Gastrocnemius medialis (tissue), 4 donors: ENCODE measurements at regions not wholly inside any gene's neighbourhood (a gene's known extent, or its start where the extent isn't known, plus 50 kb on each side); places are given as distances from the start of the nearest gene placed in this dataset.

Experiments used
- ATAC-seq, 2 donors: fragments of 150-250 bp; one replicate each; pipeline ENCODE4 v1.9.1; 2016
- DNase-seq, 2 donors: peaks; one replicate each; pipeline ENCODE4 v3.0.0-alpha.2; 2019
- H3K27ac ChIP-seq, 4 donors: fragments of 200-600 bp; sonication (generic); 1 replicate in 1 of 4; 2 replicates in 3 of 4; pipeline ENCODE4 v1.5.1; 2016 to 2018; ENCODE audit warnings: mild to moderate bottlenecking in 2 of 4, moderate library complexity in 1 of 4
- H3K27me3 ChIP-seq, 3 donors: fragments of 200-600 bp; sonication (generic) in 2 of 3; 1 replicate in 1 of 3; 2 replicates in 2 of 3; pipeline versions ENCODE4 v1.5.1 to v1.6.0; 2016 to 2019; ENCODE audit warnings: mild to moderate bottlenecking in 1 of 3, moderate library complexity in 1 of 3
- H3K36me3 ChIP-seq, 2 donors: fragments of 200-600 bp; sonication (generic) in 1 of 2; one replicate each; pipeline ENCODE4 v1.5.1; 2017 to 2018
- H3K4me1 ChIP-seq, 2 donors: fragments of 200-600 bp; sonication (generic) in 1 of 2; one replicate each; pipeline ENCODE4 v1.5.1; 2016 to 2017; ENCODE audit warnings: mild to moderate bottlenecking in 2 of 2
- H3K4me3 ChIP-seq, 4 donors: fragments of 200-600 bp; sonication (generic) in 3 of 4; 1 replicate in 1 of 4; 2 replicates in 3 of 4; pipeline ENCODE4 v1.5.1; 2016 to 2019; ENCODE audit warnings: mild to moderate bottlenecking in 2 of 4
- H3K9me3 ChIP-seq, 3 donors: fragments of 200-600 bp; sonication (generic) in 2 of 3; 1 replicate in 1 of 3; 2 replicates in 2 of 3; pipeline ENCODE4 v1.5.1; 2016 to 2019
- CTCF ChIP-seq, 5 experiments: fragments of 450-650 bp in 3 of 5; fragments of 200-600 bp in 2 of 5; sonication (generic) in 2 of 5; IDR thresholded peaks in 4 of 5; conservative IDR thresholded peaks in 1 of 5; 1 replicate in 4 of 5; 2 replicates in 1 of 5; pipeline ENCODE4 v1.5.1; 2016 to 2019; ENCODE audit warnings: antibody characterized with exemption in 5 of 5, mild to moderate bottlenecking in 3 of 5, moderate library complexity in 3 of 5
- POLR2A ChIP-seq, 2 donors: fragments of 450-650 bp; IDR thresholded peaks; one replicate each; pipeline ENCODE4 v1.6.1; 2017; ENCODE audit warnings: antibody characterized with exemption in 2 of 2, mild to moderate bottlenecking in 2 of 2, moderate library complexity in 2 of 2
- in situ Hi-C, 4 donors: fragments of 200-750 bp; cut with MboI; loops; one replicate each; pipeline versions ENCODE4 v1.15.0 to v1.8.0; 2017; ENCODE audit warnings: low sequenced_read_pairs in 4 of 4
- intact Hi-C: fragments of 100-400 bp; cut with DNase I; formaldehyde crosslinking; loops from one replicate; pipeline ENCODE4 v1.15.1; 2023; ENCODE audit warnings: low total_unique reads

- Histone ChIP-seq H3K36me3 (no peaks in the 10 kb centered on the region), H3K27ac (no peak overlapping the region), H3K27me3 (no peaks in the 10 kb centered on the region), H3K4me1 (no peaks in the 10 kb centered on the region), H3K9me3 (no peaks in the 10 kb centered on the region), H3K4me3 (no peak overlapping the region)
- TF ChIP-seq POLR2A (IDR thresholded peaks at IDR 0.05) (no peak), CTCF (IDR thresholded peaks at IDR 0.05 in 4 of 5, conservative IDR thresholded peaks at IDR 0.05 in 1 of 5) (no peak)
- in situ Hi-C loops: no loop called here
- ATAC-seq: no peak
- no peak for DNase-seq
- intact Hi-C loops: no loop called here
Measured at GRCh38 chr3:79870313-79870620, 102.5 kb upstream of the ROBO1 start.

- H3K27me3 ChIP-seq: no peaks in the 10 kb centered on the region
- no peak overlapping the region for H3K4me3 ChIP-seq
- intact Hi-C loops: no loop called here
- H3K36me3 ChIP-seq: no peaks in the 10 kb centered on the region
- ATAC-seq: no peak
- TF ChIP-seq POLR2A (IDR thresholded peaks at IDR 0.05): no peak
- no peak for TF ChIP-seq CTCF (IDR thresholded peaks at IDR 0.05 in 4 of 5, conservative IDR thresholded peaks at IDR 0.05 in 1 of 5)
- H3K27ac ChIP-seq: no peak overlapping the region
- H3K9me3 ChIP-seq: no peaks in the 10 kb centered on the region
- in situ Hi-C loops: no loop called here
- DNase-seq: no peak
- no peaks in the 10 kb centered on the region for H3K4me1 ChIP-seq
Measured at GRCh38 chr3:79869461-79870312, 101.9 kb upstream of the ROBO1 start.

- no peaks in the 10 kb centered on the region for H3K27me3 ChIP-seq
- H3K4me1 ChIP-seq: no peaks in the 10 kb centered on the region
- intact Hi-C loops (no loop called here), in situ Hi-C loops (no loop called here)
- H3K36me3 ChIP-seq: no peaks in the 10 kb centered on the region
- H3K4me3 ChIP-seq: no peak overlapping the region
- ATAC-seq (no peak), DNase-seq (no peak)
- no peaks in the 10 kb centered on the region for H3K9me3 ChIP-seq
- TF ChIP-seq POLR2A (IDR thresholded peaks at IDR 0.05) (no peak), CTCF (IDR thresholded peaks at IDR 0.05 in 4 of 5, conservative IDR thresholded peaks at IDR 0.05 in 1 of 5) (no peak)
- no peak overlapping the region for H3K27ac ChIP-seq
Measured at GRCh38 chr3:79866162-79866561, 98.4 kb upstream of the ROBO1 start.

- Histone ChIP-seq H3K9me3 (no peaks in the 10 kb centered on the region), H3K36me3 (no peaks in the 10 kb centered on the region), H3K27me3 (no peaks in the 10 kb centered on the region), H3K4me3 (no peak overlapping the region), H3K4me1 (no peaks in the 10 kb centered on the region), H3K27ac (no peak overlapping the region)
- TF ChIP-seq POLR2A (IDR thresholded peaks at IDR 0.05) (no peak), CTCF (IDR thresholded peaks at IDR 0.05 in 4 of 5, conservative IDR thresholded peaks at IDR 0.05 in 1 of 5) (no peak)
- in situ Hi-C loops: no loop called here
- ATAC-seq (no peak), DNase-seq (no peak)
- intact Hi-C loops: no loop called here
Measured at GRCh38 chr3:79864077-79864476, 96.3 kb upstream of the ROBO1 start.

GRCh38 chr3:79848876-79849275, 81.1 kb upstream of the ROBO1 start:
- Histone ChIP-seq H3K9me3 (no peaks in the 10 kb centered on the region), H3K27me3 (no peaks in the 10 kb centered on the region), H3K27ac (no peak overlapping the region), H3K36me3 (no peaks in the 10 kb centered on the region), H3K4me1 (no peaks in the 10 kb centered on the region), H3K4me3 (no peak overlapping the region)
- in situ Hi-C loops (no loop called here), intact Hi-C loops (loop anchor here (10.0 kb wide), 1 partner anchor 324 kb away; no protein-coding TSS in a partner anchor)
- no peak for ATAC-seq
- TF ChIP-seq CTCF (IDR thresholded peaks at IDR 0.05 in 4 of 5, conservative IDR thresholded peaks at IDR 0.05 in 1 of 5) (no peak), POLR2A (IDR thresholded peaks at IDR 0.05) (no peak)
- no peak for DNase-seq
